CD14-positive monocyte (primary cell): ENCODE measurements at regions not wholly inside any gene's neighbourhood (a gene's known extent, or its start where the extent isn't known, plus 50 kb on each side); places are given as distances from the start of the nearest gene placed in this dataset.

Experiments used
- DNase-seq, 3 donors: peaks; one replicate each; pipeline ENCODE4 v3.0.0-alpha.2; 2011 to 2022
- H2AFZ ChIP-seq: 2 replicates; pipeline ENCODE4 v1.6.0; 2012; ENCODE audit warnings: mild to moderate bottlenecking, low read depth, low read length, inconsistent platforms; ENCODE audit not compliant: insufficient read depth, poor library complexity, severe bottlenecking
- H3K27ac ChIP-seq, 2 donors: 1 replicate in 1 of 2; 2 replicates in 1 of 2; pipeline ENCODE4 v1.5.1; 2012 to 2013; ENCODE audit warnings: low read length in 2 of 2, control low read depth in 1 of 2, inconsistent platforms in 1 of 2, low read depth in 1 of 2, mild to moderate bottlenecking in 1 of 2
- H3K27me3 ChIP-seq, 2 donors: one replicate each; pipeline versions ENCODE4 v1.6.0 to v1.6.1; 2011 to 2013; ENCODE audit warnings: low read length in 2 of 2; ENCODE audit not compliant: control insufficient read depth in 2 of 2, insufficient read depth in 2 of 2
- H3K36me3 ChIP-seq, 2 donors: replicated peaks in 1 of 2; 1 replicate in 1 of 2; 2 replicates in 1 of 2; pipeline versions ENCODE4 v1.5.1 to v1.6.1; 2012 to 2013; ENCODE audit warnings: low read length in 2 of 2, control low read depth in 1 of 2, inconsistent platforms in 1 of 2, mild to moderate bottlenecking in 1 of 2; ENCODE audit not compliant: insufficient read depth in 2 of 2, control insufficient read depth in 1 of 2
- H3K4me1 ChIP-seq, 2 donors: 1 replicate in 1 of 2; 2 replicates in 1 of 2; pipeline versions ENCODE4 v1.5.1 to v1.6.1; 2012 to 2013; ENCODE audit warnings: low read length in 2 of 2, control low read depth in 1 of 2, inconsistent platforms in 1 of 2, mild to moderate bottlenecking in 1 of 2, moderate library complexity in 1 of 2; ENCODE audit not compliant: insufficient read depth in 2 of 2, control insufficient read depth in 1 of 2
- H3K4me2 ChIP-seq: replicated peaks from 2 replicates; pipeline ENCODE3; 2012; ENCODE audit warnings: low read length, moderate library complexity, mild to moderate bottlenecking; ENCODE audit not compliant: poor library complexity, severe bottlenecking; ENCODE audit errors: extremely low read depth
- H3K4me3 ChIP-seq, 3 experiments: fragments of 200-600 bp in 1 of 3; sonication (generic) in 1 of 3; replicated peaks in 1 of 3; 1 replicate in 2 of 3; 2 replicates in 1 of 3; pipeline ENCODE4 v1.5.1; 2011 to 2013; ENCODE audit warnings: low read length in 3 of 3, mild to moderate bottlenecking in 3 of 3, control low read depth in 2 of 3, low read depth in 2 of 3, inconsistent platforms in 1 of 3, moderate library complexity in 1 of 3
- H3K79me2 ChIP-seq: 2 replicates; pipeline ENCODE4 v1.6.0; 2012; ENCODE audit warnings: mild to moderate bottlenecking, control low read depth, inconsistent platforms, low read length, moderate library complexity; ENCODE audit not compliant: insufficient read depth
- H3K9ac ChIP-seq: 2 replicates; pipeline ENCODE4 v1.6.0; 2017; ENCODE audit warnings: low read length, mild to moderate bottlenecking; ENCODE audit not compliant: insufficient read depth, poor library complexity, severe bottlenecking
- H3K9me3 ChIP-seq, 2 donors: replicated peaks in 1 of 2; 1 replicate in 1 of 2; 2 replicates in 1 of 2; pipeline versions ENCODE4 v1.5.1 to v1.6.1; 2012 to 2013; ENCODE audit warnings: low read length in 2 of 2, control low read depth in 1 of 2; ENCODE audit not compliant: control insufficient read depth in 1 of 2, insufficient read depth in 1 of 2
- H4K20me1 ChIP-seq: 2 replicates; pipeline ENCODE4 v1.6.0; 2012; ENCODE audit warnings: mild to moderate bottlenecking, low read length, control low read depth, moderate library complexity; ENCODE audit not compliant: insufficient read depth
- H3K27ac Mint-ChIP-seq, 7 donors: one replicate each; pipeline ENCODE4 v1.8.0; 2020; ENCODE audit warnings: mild to moderate bottlenecking in 7 of 7, mixed read lengths in 7 of 7, moderate library complexity in 6 of 7, inconsistent platforms in 2 of 7
- H3K27me3 Mint-ChIP-seq, 3 donors: one replicate each; pipeline ENCODE4 v1.8.0; 2021 to 2022; ENCODE audit warnings: low read depth in 3 of 3, mild to moderate bottlenecking in 3 of 3, mixed read lengths in 3 of 3, moderate library complexity in 3 of 3, inconsistent platforms in 1 of 3
- H3K36me3 Mint-ChIP-seq, 2 donors: one replicate each; pipeline ENCODE4 v1.8.0; 2020; ENCODE audit warnings: mixed read lengths in 2 of 2, inconsistent platforms in 1 of 2, mild to moderate bottlenecking in 1 of 2
- H3K4me1 Mint-ChIP-seq: one replicate; pipeline ENCODE4 v1.8.0; 2020; ENCODE audit warnings: mild to moderate bottlenecking, mixed read lengths
- H3K4me3 Mint-ChIP-seq, 2 donors: one replicate each; pipeline ENCODE4 v1.8.0; 2020; ENCODE audit warnings: mild to moderate bottlenecking in 2 of 2, mixed read lengths in 2 of 2, moderate library complexity in 1 of 2
- H3K9me3 Mint-ChIP-seq, 7 donors: one replicate each; pipeline ENCODE4 v1.8.0; 2020 to 2022; ENCODE audit warnings: mixed read lengths in 7 of 7, mild to moderate bottlenecking in 6 of 7, moderate library complexity in 6 of 7, inconsistent platforms in 2 of 7
- CTCF ChIP-seq: fragments of 200-600 bp; IDR thresholded peaks from one replicate; pipeline ENCODE4 v1.8.0; 2022; ENCODE audit warnings: antibody characterized with exemption, mild to moderate bottlenecking
- WGBS: methylation state at CpG from one replicate; pipeline ENCODE4 v1.1.5; 2013; ENCODE audit warnings: missing lambda C conversion rate; ENCODE audit not compliant: insufficient coverage; 5-methylcytosine and 5-hydroxymethylcytosine counted together
- intact Hi-C, 2 donors: fragments of 100-400 bp; cut with micrococcal nuclease; formaldehyde crosslinking; loops; one replicate each; pipeline versions ENCODE4 v1.15.0 to v1.15.1; 2023

GRCh38 chr1:217274416-217274815, 356.5 kb downstream of the GPATCH2 start:
- H3K9ac ChIP-seq = no peak overlapping the region
- H2AFZ ChIP-seq = no peak overlapping the region
- no peaks in the 10 kb centered on the region for H4K20me1 ChIP-seq
- Mint-ChIP-seq H3K27ac (no peak overlapping the region), H3K27me3 (no peaks in the 10 kb centered on the region), H3K4me1 (no peaks in the 10 kb centered on the region), H3K4me3 (no peak overlapping the region), H3K36me3 (no peaks in the 10 kb centered on the region), H3K9me3 (peaks cover 0 to 6% (median 2%) of the 10 kb centered on the region in 7 donors)
- no peaks in the 10 kb centered on the region for H3K4me1 ChIP-seq
- H3K27me3 ChIP-seq = no peaks in the 10 kb centered on the region
- peaks cover 0 to 3% of the 10 kb centered on the region in 2 donors for H3K9me3 ChIP-seq
- intact Hi-C loops = no loop called here
- no peaks in the 10 kb centered on the region for H3K79me2 ChIP-seq
- H3K36me3 ChIP-seq = no peaks in the 10 kb centered on the region
- no peak for TF ChIP-seq CTCF
- no peak overlapping the region for H3K4me2 ChIP-seq
- DNase-seq = no peak
- H3K27ac ChIP-seq = no peak overlapping the region
- no peak overlapping the region for H3K4me3 ChIP-seq

DNA sequence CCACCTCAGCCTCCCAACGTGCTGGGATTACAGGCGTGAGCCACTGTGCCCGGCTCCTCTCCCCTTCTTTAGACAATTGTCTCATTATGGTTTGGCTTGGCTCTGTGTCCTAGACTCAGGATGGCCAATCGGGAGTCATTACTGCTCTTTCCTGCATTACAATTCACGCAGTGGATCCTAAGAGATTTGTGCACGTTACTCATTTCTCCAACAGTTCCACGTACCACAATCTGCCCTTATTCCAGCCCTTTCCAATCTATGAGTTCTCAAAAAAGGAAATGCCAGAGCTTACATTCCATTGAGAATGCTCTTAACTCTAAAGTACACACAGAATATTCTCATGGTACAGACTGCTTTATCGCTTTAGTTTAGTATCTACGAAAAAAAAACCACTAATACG, 357.0 kb downstream of the GPATCH2 start:
- WGBS = 94% methylated on average over 7 of the region's 10 CpGs
- H3K27ac Mint-ChIP-seq = no peak overlapping the region
- no peaks in the 10 kb centered on the region for H3K4me1 ChIP-seq

More for the DNA sequence above, 357.0 kb downstream of the GPATCH2 start:
- no peak for DNase-seq
- no peaks in the 10 kb centered on the region for H3K27me3 Mint-ChIP-seq
- no peak overlapping the region for H3K4me2 ChIP-seq
- no peak overlapping the region for H3K27ac ChIP-seq
- H3K4me3 Mint-ChIP-seq = no peak overlapping the region
- no peaks in the 10 kb centered on the region for H3K4me1 Mint-ChIP-seq
- H3K79me2 ChIP-seq = no peaks in the 10 kb centered on the region
- H4K20me1 ChIP-seq = no peaks in the 10 kb centered on the region
- peaks cover 0 to 3% of the 10 kb centered on the region in 2 donors for H3K9me3 ChIP-seq
- TF ChIP-seq CTCF = no peak
- H3K9ac ChIP-seq = no peak overlapping the region
- no peaks in the 10 kb centered on the region for H3K36me3 ChIP-seq
- no peaks in the 10 kb centered on the region for H3K36me3 Mint-ChIP-seq
- H3K4me3 ChIP-seq = no peak overlapping the region
- intact Hi-C loops = no loop called here
- no peak overlapping the region for H2AFZ ChIP-seq
- H3K9me3 Mint-ChIP-seq = peaks cover 0 to 6% (median 2%) of the 10 kb centered on the region in 7 donors
- H3K27me3 ChIP-seq = no peaks in the 10 kb centered on the region
